Prostate gland (tissue), 2 donors: ENCODE measurements at regions not wholly inside any gene's neighbourhood (a gene's known extent, or its start where the extent isn't known, plus 50 kb on each side); places are given as distances from the start of the nearest gene placed in this dataset.

Experiments
- DNase-seq: peaks from one replicate; pipeline ENCODE4 v3.0.0-alpha.2; 2019; ENCODE audit warnings: low spot score
- H3K27ac ChIP-seq, 2 donors: fragments of 200-600 bp; sonication (generic); 2 replicates each; pipeline ENCODE4 v1.5.1; 2017 to 2019
- H3K27me3 ChIP-seq: fragments of 200-600 bp; sonication (generic); replicated peaks from 2 replicates; pipeline ENCODE4 v1.5.1; 2019; ENCODE audit not compliant: insufficient read depth
- H3K36me3 ChIP-seq, 2 donors: fragments of 200-600 bp; sonication (generic); 1 replicate in 1 of 2; 2 replicates in 1 of 2; pipeline versions ENCODE4 v1.5.1 to v1.8.1; 2017 to 2019
- H3K4me1 ChIP-seq: fragments of 200-600 bp; sonication (generic); replicated peaks from 2 replicates; pipeline ENCODE4 v1.5.1; 2019
- H3K4me3 ChIP-seq, 2 donors: fragments of 200-600 bp; sonication (generic); 2 replicates each; pipeline ENCODE4 v1.5.1; 2017 to 2019
- H3K9me3 ChIP-seq: fragments of 200-600 bp; sonication (generic); 2 replicates; pipeline ENCODE4 v1.5.1; 2017
- POLR2A ChIP-seq: fragments of 450-650 bp; IDR thresholded peaks from one replicate; pipeline ENCODE4 v1.6.1; 2016; ENCODE audit warnings: antibody characterized with exemption, mild to moderate bottlenecking
- POLR2AphosphoS5 ChIP-seq: sonication (generic); formaldehyde crosslinking; IDR thresholded peaks from one replicate; pipeline ENCODE4 v1.6.1; 2017; ENCODE audit warnings: antibody characterized with exemption
- WGBS: methylation state at CpG from one replicate; pipeline ENCODE4 v1.1.5; 2018; 5-methylcytosine and 5-hydroxymethylcytosine counted together
- intact Hi-C: fragments of 100-400 bp; cut with DNase I; formaldehyde crosslinking; loops from one replicate; pipeline ENCODE4 v1.14.2; 2022
- TF ChIP-seq, protein P1 (sequence below), 4 experiments: fragments of 200-600 bp in 2 of 4; fragments of 450-650 bp in 2 of 4; sonication (generic) in 2 of 4; IDR thresholded peaks; 1 replicate in 3 of 4; 2 replicates in 1 of 4; pipeline ENCODE4 v1.5.1; 2016 to 2019; ENCODE audit warnings: antibody characterized with exemption in 4 of 4, mild to moderate bottlenecking in 2 of 4, moderate library complexity in 2 of 4

DNA sequence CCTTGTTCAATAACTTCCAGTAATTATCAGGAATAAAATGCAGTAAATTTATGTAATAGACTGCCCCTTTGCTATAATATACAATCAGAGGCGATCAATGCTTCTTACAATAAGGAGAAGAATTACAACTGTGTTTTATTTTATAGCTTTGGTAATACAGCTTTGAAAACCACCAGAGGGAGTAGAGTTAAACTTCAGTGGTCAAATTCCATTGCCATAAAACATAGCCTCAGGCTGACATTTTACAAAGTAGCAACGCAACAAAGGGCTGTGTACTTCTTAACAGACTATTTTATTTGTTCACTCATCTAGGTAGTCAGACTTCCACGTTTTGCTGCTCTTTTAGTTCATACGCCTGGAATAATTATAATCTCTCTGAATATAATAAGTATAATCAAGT, 58.5 kb downstream of the TEX13C start:
- TF ChIP-seq POLR2AphosphoS5 (no peak), POLR2A (no peak)
- TF ChIP-seq, protein P1, sequence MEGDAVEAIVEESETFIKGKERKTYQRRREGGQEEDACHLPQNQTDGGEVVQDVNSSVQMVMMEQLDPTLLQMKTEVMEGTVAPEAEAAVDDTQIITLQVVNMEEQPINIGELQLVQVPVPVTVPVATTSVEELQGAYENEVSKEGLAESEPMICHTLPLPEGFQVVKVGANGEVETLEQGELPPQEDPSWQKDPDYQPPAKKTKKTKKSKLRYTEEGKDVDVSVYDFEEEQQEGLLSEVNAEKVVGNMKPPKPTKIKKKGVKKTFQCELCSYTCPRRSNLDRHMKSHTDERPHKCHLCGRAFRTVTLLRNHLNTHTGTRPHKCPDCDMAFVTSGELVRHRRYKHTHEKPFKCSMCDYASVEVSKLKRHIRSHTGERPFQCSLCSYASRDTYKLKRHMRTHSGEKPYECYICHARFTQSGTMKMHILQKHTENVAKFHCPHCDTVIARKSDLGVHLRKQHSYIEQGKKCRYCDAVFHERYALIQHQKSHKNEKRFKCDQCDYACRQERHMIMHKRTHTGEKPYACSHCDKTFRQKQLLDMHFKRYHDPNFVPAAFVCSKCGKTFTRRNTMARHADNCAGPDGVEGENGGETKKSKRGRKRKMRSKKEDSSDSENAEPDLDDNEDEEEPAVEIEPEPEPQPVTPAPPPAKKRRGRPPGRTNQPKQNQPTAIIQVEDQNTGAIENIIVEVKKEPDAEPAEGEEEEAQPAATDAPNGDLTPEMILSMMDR (IDR thresholded peaks at IDR 0.05): peak in 1 of 4 experiments; percentile 14
- H3K27ac ChIP-seq: no peak overlapping the region
- no peaks in the 10 kb centered on the region for H3K27me3 ChIP-seq
- intact Hi-C loops: no loop called here
- H3K9me3 ChIP-seq: no peaks in the 10 kb centered on the region
- 24% methylated on average over 4 of the region's 4 CpGs for WGBS
- no peak for DNase-seq
- no peaks in the 10 kb centered on the region for H3K36me3 ChIP-seq
- H3K4me1 ChIP-seq: no peaks in the 10 kb centered on the region
- H3K4me3 ChIP-seq: no peak overlapping the region

DNA sequence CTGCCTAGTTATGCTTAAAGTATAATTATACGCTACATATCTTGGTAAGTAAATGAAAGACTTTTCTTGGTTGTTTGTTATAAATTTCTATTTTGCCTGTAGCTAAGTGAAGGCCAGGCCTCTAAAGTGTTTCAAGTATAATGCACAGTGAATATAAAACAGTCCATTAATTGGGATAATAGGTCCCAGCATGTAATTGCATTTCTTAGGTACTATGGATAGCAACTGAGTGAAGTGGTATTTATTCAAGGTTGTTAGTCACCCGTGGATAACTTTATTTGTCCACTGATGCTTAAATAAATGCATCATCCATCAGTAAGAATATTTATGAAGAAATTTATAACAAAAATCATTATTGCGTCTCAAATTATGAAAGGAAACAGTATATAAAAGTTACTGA, 59.1 kb downstream of the TEX13C start:
- Histone ChIP-seq H3K4me3 (no peak overlapping the region), H3K27me3 (no peaks in the 10 kb centered on the region), H3K27ac (no peak overlapping the region), H3K4me1 (no peaks in the 10 kb centered on the region), H3K9me3 (no peaks in the 10 kb centered on the region), H3K36me3 (no peaks in the 10 kb centered on the region)
- DNase-seq: no peak
- intact Hi-C loops: no loop called here
- TF ChIP-seq, protein P1 (IDR thresholded peaks at IDR 0.05): no peak
- TF ChIP-seq POLR2AphosphoS5: no peak
- no peak for TF ChIP-seq POLR2A
- WGBS: 41% methylated on average over 3 of the region's 3 CpGs

DNA sequence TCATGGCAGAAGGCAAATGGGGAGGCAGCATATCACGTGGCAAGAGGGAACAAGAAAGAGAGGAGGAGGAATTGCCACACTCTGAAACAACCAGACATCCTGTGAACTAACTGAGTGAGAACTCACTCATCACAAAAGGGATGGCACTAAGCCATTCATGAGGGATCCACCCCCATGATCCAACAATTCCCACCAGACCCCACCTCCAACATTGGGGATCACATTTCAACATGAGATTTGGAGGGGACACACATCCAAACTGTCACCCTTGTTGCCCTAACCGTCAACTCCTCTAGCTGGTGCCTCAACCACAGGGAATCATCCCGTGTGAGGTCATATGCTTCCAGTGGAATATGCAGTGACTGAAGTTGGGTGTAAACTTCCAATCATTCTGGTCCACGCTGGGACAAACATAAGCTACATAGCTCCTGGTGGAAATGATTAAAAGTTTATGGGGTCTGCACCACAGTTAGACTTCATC, 62.5 kb downstream of the TEX13C start:
- TF ChIP-seq POLR2A (no peak), POLR2AphosphoS5 (no peak)
- TF ChIP-seq, protein P1 (IDR thresholded peaks at IDR 0.05): no peak
- Histone ChIP-seq H3K4me3 (no peak overlapping the region), H3K9me3 (no peaks in the 10 kb centered on the region), H3K27ac (no peak overlapping the region), H3K27me3 (no peaks in the 10 kb centered on the region), H3K36me3 (no peaks in the 10 kb centered on the region), H3K4me1 (no peaks in the 10 kb centered on the region)
- DNase-seq: no peak
- WGBS: 93% methylated on average over 4 of the region's 4 CpGs
- intact Hi-C loops: no loop called here

DNA sequence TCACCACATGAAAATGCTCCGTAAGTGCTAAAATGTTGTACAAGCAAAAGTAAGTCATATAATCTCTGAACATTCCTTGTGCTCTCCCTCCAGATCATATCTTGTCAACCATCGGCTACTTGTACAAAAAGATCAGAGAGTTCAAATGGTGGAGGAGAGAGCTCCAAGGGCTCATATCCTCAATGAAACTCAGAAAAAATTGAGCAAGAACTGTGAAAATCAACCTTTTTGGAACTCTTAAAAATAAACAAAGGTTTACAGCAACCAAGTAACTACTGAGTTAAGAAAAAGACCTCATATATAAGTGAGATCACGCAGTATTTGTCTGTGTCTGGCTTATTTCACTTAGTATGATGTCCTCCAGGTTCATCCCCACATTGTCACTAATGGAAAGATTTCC, 63.2 kb downstream of the TEX13C start:
- Histone ChIP-seq H3K27ac (no peak overlapping the region), H3K4me3 (no peak overlapping the region), H3K4me1 (no peaks in the 10 kb centered on the region), H3K36me3 (no peaks in the 10 kb centered on the region), H3K27me3 (no peaks in the 10 kb centered on the region), H3K9me3 (no peaks in the 10 kb centered on the region)
- WGBS: 65% methylated on average over 3 of the region's 3 CpGs
- no peak for DNase-seq
- TF ChIP-seq POLR2AphosphoS5 (no peak), POLR2A (no peak)
- TF ChIP-seq, protein P1 (IDR thresholded peaks at IDR 0.05): no peak
- intact Hi-C loops: no loop called here

DNA sequence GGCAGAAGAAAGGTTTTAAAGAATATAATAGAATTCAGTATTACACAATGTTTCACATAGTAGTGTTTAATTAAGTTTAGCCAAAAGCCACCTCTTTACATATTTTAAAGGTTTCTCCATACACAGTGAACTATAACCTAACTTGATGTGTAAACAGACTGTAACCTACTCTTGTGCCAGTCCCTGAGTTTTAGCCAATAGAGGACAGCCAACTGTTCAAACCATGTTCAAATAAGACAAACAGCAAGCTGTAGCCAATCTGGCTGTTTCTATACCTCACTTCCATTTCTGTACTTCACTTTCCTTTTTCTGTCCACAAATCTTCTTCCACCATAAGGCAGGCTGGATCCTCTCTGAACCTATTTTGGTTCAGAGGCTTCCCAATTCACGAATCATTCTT, 65.2 kb downstream of the TEX13C start:
- no peaks in the 10 kb centered on the region for H3K36me3 ChIP-seq
- no peaks in the 10 kb centered on the region for H3K27me3 ChIP-seq
- H3K27ac ChIP-seq: no peak overlapping the region
- H3K4me3 ChIP-seq: no peak overlapping the region
- WGBS: 83% methylated on average over 1 of the region's 1 CpG
- H3K4me1 ChIP-seq: no peaks in the 10 kb centered on the region
- intact Hi-C loops: no loop called here
- DNase-seq: no peak
- no peaks in the 10 kb centered on the region for H3K9me3 ChIP-seq
- TF ChIP-seq POLR2AphosphoS5 (no peak), POLR2A (no peak)
- TF ChIP-seq, protein P1 (IDR thresholded peaks at IDR 0.05): no peak
